ENCODE measurements at regions not wholly inside any gene's neighbourhood (a gene's known extent, or its start where the extent isn't known, plus 50 kb on each side); places are given as distances from the start of the nearest gene placed in this dataset.

DNA sequence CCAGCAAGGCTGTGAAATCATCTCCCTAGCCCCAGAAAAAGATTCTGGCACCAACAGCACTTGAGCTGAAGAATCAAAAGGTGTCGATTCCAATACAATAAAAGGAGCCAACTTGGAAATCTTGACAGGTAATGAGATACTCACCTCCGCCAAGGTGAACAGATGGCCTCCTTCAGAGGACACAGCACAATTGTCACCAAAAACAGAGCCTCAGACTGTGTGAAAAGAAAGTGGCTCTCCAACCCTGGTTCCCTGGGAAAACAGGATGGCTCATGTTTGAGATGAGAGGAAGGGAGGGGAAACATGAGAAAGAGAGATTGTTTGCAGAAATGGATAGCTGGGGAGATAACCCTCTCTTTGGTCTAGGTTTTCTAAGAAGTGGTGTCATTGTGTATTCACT lies 168.9 kb downstream of the HS3ST1 start:
- H3K9me3 ChIP-seq (ENCODE audit: control insufficient read depth in 2 of 2, insufficient read depth in 1 of 2, low read length in 1 of 2) = no peaks in the 10 kb centered on the region
- H3K4me3 ChIP-seq (ENCODE audit: low read length in 2 of 2) = no peak overlapping the region
- H3K4me1 ChIP-seq (ENCODE audit: control insufficient read depth in 2 of 2, insufficient read depth in 2 of 2, low read length in 2 of 2) = peaks cover 3 to 8% of the 10 kb centered on the region in 2 donors
- H3K27ac ChIP-seq (ENCODE audit: low read depth in 1 of 2, low read length in 1 of 2) = no peak overlapping the region
- H3K27me3 ChIP-seq (ENCODE audit: control insufficient read depth in 2 of 2, insufficient read depth in 1 of 2, low read length in 1 of 2) = no peaks in the 10 kb centered on the region
- 98% methylated on average over 2 of the region's 2 CpGs for WGBS
- H3K36me3 ChIP-seq (ENCODE audit: control insufficient read depth in 2 of 2, insufficient read depth in 2 of 2, low read length in 1 of 2) = no peaks in the 10 kb centered on the region
- no peak for DNase-seq (ENCODE audit: low read depth in 6 of 9, low spot score in 9 of 9)

GRCh38 chr4:11252149-11252548 lies 176.5 kb downstream of the HS3ST1 start:
- H3K36me3 ChIP-seq (ENCODE audit: control insufficient read depth in 2 of 2, insufficient read depth in 2 of 2, low read length in 1 of 2) = no peaks in the 10 kb centered on the region
- H3K27ac ChIP-seq (ENCODE audit: low read depth in 1 of 2, low read length in 1 of 2) = no peak overlapping the region
- no peaks in the 10 kb centered on the region for H3K27me3 ChIP-seq (ENCODE audit: control insufficient read depth in 2 of 2, insufficient read depth in 1 of 2, low read length in 1 of 2)
- H3K4me3 ChIP-seq (ENCODE audit: low read length in 2 of 2) = no peak overlapping the region
- peaks cover 3 to 11% of the 10 kb centered on the region in 2 donors for H3K4me1 ChIP-seq (ENCODE audit: control insufficient read depth in 2 of 2, insufficient read depth in 2 of 2, low read length in 2 of 2)
- WGBS = 87% methylated on average over 3 of the region's 3 CpGs
- DNase-seq (ENCODE audit: low read depth in 6 of 9, low spot score in 9 of 9) = peak in 6 of 9 donors; percentile 11 to 66 (median 42)
- no peaks in the 10 kb centered on the region for H3K9me3 ChIP-seq (ENCODE audit: control insufficient read depth in 2 of 2, insufficient read depth in 1 of 2, low read length in 1 of 2)

DNA sequence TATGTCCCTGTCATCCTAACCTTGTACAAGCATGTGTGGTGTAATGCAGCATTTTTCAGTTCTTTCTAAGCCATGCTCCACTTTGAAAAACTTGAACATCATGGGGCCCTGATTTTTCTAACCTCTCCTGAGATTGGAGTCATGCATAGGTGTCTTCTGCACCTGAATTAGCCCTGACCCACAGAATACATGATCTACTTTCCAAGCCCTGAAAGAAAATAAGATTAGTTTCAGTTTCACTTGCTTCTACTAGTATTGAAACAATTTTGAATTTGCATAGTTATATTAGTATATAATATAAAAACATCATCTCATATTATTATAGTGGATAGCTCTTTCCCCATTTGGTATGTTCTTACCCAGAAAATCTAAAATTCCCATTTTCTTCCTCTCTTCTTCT lies 178.2 kb downstream of the HS3ST1 start:
- no peaks in the 10 kb centered on the region for H3K36me3 ChIP-seq (ENCODE audit: control insufficient read depth in 2 of 2, insufficient read depth in 2 of 2, low read length in 1 of 2)
- H3K4me1 ChIP-seq (ENCODE audit: control insufficient read depth in 2 of 2, insufficient read depth in 2 of 2, low read length in 2 of 2) = peaks cover 3 to 11% of the 10 kb centered on the region in 2 donors
- no peaks in the 10 kb centered on the region for H3K9me3 ChIP-seq (ENCODE audit: control insufficient read depth in 2 of 2, insufficient read depth in 1 of 2, low read length in 1 of 2)
- H3K4me3 ChIP-seq (ENCODE audit: low read length in 2 of 2) = no peak overlapping the region
- no peak for DNase-seq (ENCODE audit: low read depth in 6 of 9, low spot score in 9 of 9)
- H3K27me3 ChIP-seq (ENCODE audit: control insufficient read depth in 2 of 2, insufficient read depth in 1 of 2, low read length in 1 of 2) = no peaks in the 10 kb centered on the region
- H3K27ac ChIP-seq (ENCODE audit: low read depth in 1 of 2, low read length in 1 of 2) = no peak overlapping the region

DNA sequence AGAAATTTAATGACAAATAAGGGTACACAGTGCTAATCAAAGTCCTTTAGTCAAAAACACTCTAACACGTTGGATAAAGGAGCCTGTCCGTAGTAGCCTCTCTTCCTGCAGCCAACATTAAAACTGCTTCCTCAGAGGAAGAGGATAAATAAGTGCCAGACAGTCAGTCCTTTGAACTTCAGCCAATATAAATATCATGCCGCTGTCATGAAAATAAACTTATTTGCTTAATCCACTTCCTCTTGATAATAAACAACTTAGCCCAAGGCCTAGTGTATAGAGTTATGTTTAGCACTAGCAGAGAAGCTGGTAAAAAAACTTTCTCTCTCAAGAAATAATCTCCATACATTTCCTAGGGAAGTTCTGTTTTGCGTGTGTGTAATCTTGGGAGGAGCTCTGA lies 196.7 kb downstream of the HS3ST1 start:
- no peak for DNase-seq (ENCODE audit: low read depth in 6 of 9, low spot score in 9 of 9)
- Histone ChIP-seq H3K36me3 (ENCODE audit: control insufficient read depth in 2 of 2, insufficient read depth in 2 of 2, low read length in 1 of 2) (no peaks in the 10 kb centered on the region), H3K27me3 (ENCODE audit: control insufficient read depth in 2 of 2, insufficient read depth in 1 of 2, low read length in 1 of 2) (no peaks in the 10 kb centered on the region)

GRCh38 chr4:11230866-11231265 lies 197.8 kb downstream of the HS3ST1 start:
- H3K36me3 ChIP-seq (ENCODE audit: control insufficient read depth in 2 of 2, insufficient read depth in 2 of 2, low read length in 1 of 2) = no peaks in the 10 kb centered on the region
- WGBS = 94% methylated on average over 2 of the region's 2 CpGs

More for the DNA sequence above, 196.7 kb downstream of the HS3ST1 start:
- Histone ChIP-seq H3K4me1 (ENCODE audit: control insufficient read depth in 2 of 2, insufficient read depth in 2 of 2, low read length in 2 of 2) (peaks cover 5 to 8% of the 10 kb centered on the region in 2 donors), H3K9me3 (ENCODE audit: control insufficient read depth in 2 of 2, insufficient read depth in 1 of 2, low read length in 1 of 2) (no peaks in the 10 kb centered on the region), H3K4me3 (ENCODE audit: low read length in 2 of 2) (no peak overlapping the region), H3K27ac (ENCODE audit: low read depth in 1 of 2, low read length in 1 of 2) (no peak overlapping the region)
- WGBS = 70% methylated on average over 4 of the region's 4 CpGs

DNA sequence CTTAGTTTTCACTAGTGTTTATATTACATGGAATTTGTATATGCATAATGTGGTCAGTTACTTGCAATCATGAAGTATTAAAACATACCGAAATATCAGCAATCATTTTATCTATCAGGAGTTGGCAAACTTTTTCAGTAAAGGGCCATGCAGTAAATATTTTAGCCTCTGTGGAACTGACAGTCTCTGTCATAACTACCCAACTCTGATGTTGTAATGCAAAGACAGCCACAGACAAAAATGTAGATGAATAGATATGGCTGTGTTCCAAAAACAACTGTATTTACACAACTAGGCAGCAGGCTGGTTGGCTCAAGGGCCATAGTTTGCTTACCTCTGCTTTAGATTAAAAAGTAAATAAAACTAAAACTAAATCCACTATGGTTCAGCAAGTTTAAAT lies 200.2 kb downstream of the HS3ST1 start:
- H3K4me3 ChIP-seq (ENCODE audit: low read length in 2 of 2) = no peak overlapping the region
- no peak for DNase-seq (ENCODE audit: low read depth in 6 of 9, low spot score in 9 of 9)
- H3K4me1 ChIP-seq (ENCODE audit: control insufficient read depth in 2 of 2, insufficient read depth in 2 of 2, low read length in 2 of 2) = peaks cover 5 to 8% of the 10 kb centered on the region in 2 donors
- no peaks in the 10 kb centered on the region for H3K27me3 ChIP-seq (ENCODE audit: control insufficient read depth in 2 of 2, insufficient read depth in 1 of 2, low read length in 1 of 2)
- H3K9me3 ChIP-seq (ENCODE audit: control insufficient read depth in 2 of 2, insufficient read depth in 1 of 2, low read length in 1 of 2) = no peaks in the 10 kb centered on the region
- 91% methylated on average over 1 of the region's 1 CpG for WGBS
- no peak overlapping the region for H3K27ac ChIP-seq (ENCODE audit: low read depth in 1 of 2, low read length in 1 of 2)
- no peaks in the 10 kb centered on the region for H3K36me3 ChIP-seq (ENCODE audit: control insufficient read depth in 2 of 2, insufficient read depth in 2 of 2, low read length in 1 of 2)

More at GRCh38 chr4:11230866-11231265, 197.8 kb downstream of the HS3ST1 start:
- peaks cover 5 to 8% of the 10 kb centered on the region in 2 donors for H3K4me1 ChIP-seq (ENCODE audit: control insufficient read depth in 2 of 2, insufficient read depth in 2 of 2, low read length in 2 of 2)
- H3K27ac ChIP-seq (ENCODE audit: low read depth in 1 of 2, low read length in 1 of 2) = no peak overlapping the region
- H3K27me3 ChIP-seq (ENCODE audit: control insufficient read depth in 2 of 2, insufficient read depth in 1 of 2, low read length in 1 of 2) = no peaks in the 10 kb centered on the region
- no peaks in the 10 kb centered on the region for H3K9me3 ChIP-seq (ENCODE audit: control insufficient read depth in 2 of 2, insufficient read depth in 1 of 2, low read length in 1 of 2)
- no peak overlapping the region for H3K4me3 ChIP-seq (ENCODE audit: low read length in 2 of 2)
- DNase-seq (ENCODE audit: low read depth in 6 of 9, low spot score in 9 of 9) = no peak

GRCh38 chr4:11223311-11223710 lies 205.4 kb downstream of the HS3ST1 start:
- no peaks in the 10 kb centered on the region for H3K4me1 ChIP-seq (ENCODE audit: control insufficient read depth in 2 of 2, insufficient read depth in 2 of 2, low read length in 2 of 2)
- H3K36me3 ChIP-seq (ENCODE audit: control insufficient read depth in 2 of 2, insufficient read depth in 2 of 2, low read length in 1 of 2) = no peaks in the 10 kb centered on the region
- DNase-seq (ENCODE audit: low read depth in 6 of 9, low spot score in 9 of 9) = no peak
- no peaks in the 10 kb centered on the region for H3K9me3 ChIP-seq (ENCODE audit: control insufficient read depth in 2 of 2, insufficient read depth in 1 of 2, low read length in 1 of 2)
- no peaks in the 10 kb centered on the region for H3K27me3 ChIP-seq (ENCODE audit: control insufficient read depth in 2 of 2, insufficient read depth in 1 of 2, low read length in 1 of 2)
- no peak overlapping the region for H3K27ac ChIP-seq (ENCODE audit: low read depth in 1 of 2, low read length in 1 of 2)
- 96% methylated on average over 9 of the region's 9 CpGs for WGBS
- no peak overlapping the region for H3K4me3 ChIP-seq (ENCODE audit: low read length in 2 of 2)

DNA sequence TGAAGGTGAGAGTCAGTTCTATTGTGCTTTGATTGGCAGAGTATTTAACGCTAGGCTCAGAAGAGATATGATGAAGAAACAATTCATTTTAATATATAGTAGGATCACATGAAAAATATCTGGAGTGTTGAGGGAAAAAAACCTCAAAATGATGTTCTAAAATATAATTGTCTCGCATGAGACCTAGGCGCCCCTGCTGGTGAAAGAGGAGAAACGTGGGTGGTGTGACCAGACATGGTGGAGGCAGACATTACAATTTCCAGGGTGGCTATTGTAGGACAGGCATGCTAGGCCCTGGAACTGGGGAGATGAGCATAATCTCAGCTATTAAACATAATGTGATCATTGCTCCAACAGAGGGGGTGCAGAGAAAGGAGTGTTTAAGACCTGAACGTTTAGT lies 210.0 kb downstream of the HS3ST1 start:
- H3K4me3 ChIP-seq (ENCODE audit: low read length in 2 of 2) = no peak overlapping the region
- H3K27me3 ChIP-seq (ENCODE audit: control insufficient read depth in 2 of 2, insufficient read depth in 1 of 2, low read length in 1 of 2) = no peaks in the 10 kb centered on the region
- peaks cover 0 to 6% of the 10 kb centered on the region in 2 donors for H3K9me3 ChIP-seq (ENCODE audit: control insufficient read depth in 2 of 2, insufficient read depth in 1 of 2, low read length in 1 of 2)
- no peak for DNase-seq (ENCODE audit: low read depth in 6 of 9, low spot score in 9 of 9)
- WGBS = 98% methylated on average over 5 of the region's 5 CpGs
- no peaks in the 10 kb centered on the region for H3K36me3 ChIP-seq (ENCODE audit: control insufficient read depth in 2 of 2, insufficient read depth in 2 of 2, low read length in 1 of 2)
- no peaks in the 10 kb centered on the region for H3K4me1 ChIP-seq (ENCODE audit: control insufficient read depth in 2 of 2, insufficient read depth in 2 of 2, low read length in 2 of 2)
- no peak overlapping the region for H3K27ac ChIP-seq (ENCODE audit: low read depth in 1 of 2, low read length in 1 of 2)

DNA sequence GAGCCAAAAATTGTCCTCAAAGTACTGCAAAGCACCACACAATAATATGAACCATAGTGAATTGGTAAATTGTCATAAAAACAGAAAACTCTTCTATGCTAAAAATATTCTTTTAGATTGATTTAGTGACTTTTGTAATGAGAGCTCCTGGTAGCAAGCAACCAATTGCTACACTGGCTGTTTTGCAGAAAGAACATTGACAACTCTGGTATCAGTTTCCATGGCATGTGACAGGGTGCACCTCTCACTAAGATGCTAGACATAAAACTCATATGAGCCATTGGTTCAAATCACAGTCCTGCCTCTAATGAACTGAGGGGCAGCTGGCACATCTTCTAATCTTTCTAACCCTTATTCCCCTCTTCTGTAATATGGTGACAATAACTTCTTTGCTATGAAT lies 212.2 kb downstream of the HS3ST1 start:
- Histone ChIP-seq H3K4me1 (ENCODE audit: control insufficient read depth in 2 of 2, insufficient read depth in 2 of 2, low read length in 2 of 2) (no peaks in the 10 kb centered on the region), H3K9me3 (ENCODE audit: control insufficient read depth in 2 of 2, insufficient read depth in 1 of 2, low read length in 1 of 2) (peaks cover 0 to 6% of the 10 kb centered on the region in 2 donors), H3K27ac (ENCODE audit: low read depth in 1 of 2, low read length in 1 of 2) (no peak overlapping the region), H3K27me3 (ENCODE audit: control insufficient read depth in 2 of 2, insufficient read depth in 1 of 2, low read length in 1 of 2) (no peaks in the 10 kb centered on the region), H3K36me3 (ENCODE audit: control insufficient read depth in 2 of 2, insufficient read depth in 2 of 2, low read length in 1 of 2) (no peaks in the 10 kb centered on the region), H3K4me3 (ENCODE audit: low read length in 2 of 2) (no peak overlapping the region)
- DNase-seq (ENCODE audit: low read depth in 6 of 9, low spot score in 9 of 9) = no peak

DNA sequence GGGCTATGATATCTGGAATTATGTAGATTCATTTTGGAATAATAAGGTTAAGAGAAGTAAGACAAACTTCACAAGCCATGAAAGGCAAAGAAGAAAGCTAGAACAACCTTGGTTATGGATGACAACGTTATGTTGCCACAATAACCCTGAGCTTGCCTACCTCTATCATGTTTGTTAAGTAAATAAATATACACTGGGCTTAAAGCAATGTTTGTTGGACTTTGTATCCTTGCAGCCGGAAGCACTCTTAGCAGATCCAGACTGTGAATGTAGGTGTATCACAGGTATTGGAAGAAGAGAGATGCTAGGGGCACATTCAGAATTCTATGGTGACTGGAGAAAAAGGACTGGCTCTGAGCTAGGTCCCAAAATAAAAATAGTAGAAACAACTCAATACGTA lies 214.4 kb downstream of the HS3ST1 start:
- peaks cover 0 to 6% of the 10 kb centered on the region in 2 donors for H3K9me3 ChIP-seq (ENCODE audit: control insufficient read depth in 2 of 2, insufficient read depth in 1 of 2, low read length in 1 of 2)
- no peaks in the 10 kb centered on the region for H3K36me3 ChIP-seq (ENCODE audit: control insufficient read depth in 2 of 2, insufficient read depth in 2 of 2, low read length in 1 of 2)
- H3K27me3 ChIP-seq (ENCODE audit: control insufficient read depth in 2 of 2, insufficient read depth in 1 of 2, low read length in 1 of 2) = no peaks in the 10 kb centered on the region
- DNase-seq (ENCODE audit: low read depth in 6 of 9, low spot score in 9 of 9) = no peak
- H3K4me3 ChIP-seq (ENCODE audit: low read length in 2 of 2) = no peak overlapping the region
- H3K4me1 ChIP-seq (ENCODE audit: control insufficient read depth in 2 of 2, insufficient read depth in 2 of 2, low read length in 2 of 2) = no peaks in the 10 kb centered on the region
- H3K27ac ChIP-seq (ENCODE audit: low read depth in 1 of 2, low read length in 1 of 2) = no peak overlapping the region
- WGBS = 97% methylated on average over 3 of the region's 3 CpGs

All from thymus (tissue), 11 donors.